ENCODE measurements at regions not wholly inside any gene's neighbourhood (a gene's known extent, or its start where the extent isn't known, plus 50 kb on each side); places are given as distances from the start of the nearest gene placed in this dataset.

GRCh38 chr14:38561657-38562056 lies 305.8 kb upstream of the CLEC14A start:
- Histone ChIP-seq H3K4me3 (ENCODE audit: extremely low read depth in 1 of 4, insufficient read depth in 2 of 4, low read depth in 3 of 4, low read length in 4 of 4) (no peak overlapping the region), H2BK120ac (replicated peaks; ENCODE audit: low read depth, low read length) (no peak overlapping the region), H2BK20ac (ENCODE audit: low read length) (no peak overlapping the region), H3K4ac (replicated peaks; ENCODE audit: insufficient read length, low read depth, low read length) (no peak overlapping the region), H3K27ac (ENCODE audit: low read depth, low read length) (no peak overlapping the region; the same call in 1 of the 2 replicates), H3K9me3 (ENCODE audit: insufficient read depth in 2 of 2, low read depth in 1 of 2, low read length in 1 of 2) (peaks cover 20 to 22% of the 10 kb centered on the region in 2 experiments), H2BK15ac (ENCODE audit: low read length) (no peak overlapping the region), H3K4me2 (ENCODE audit: insufficient read depth in 1 of 2, low read depth in 2 of 2, low read length in 2 of 2) (no peak overlapping the region), H3K36me3 (ENCODE audit: control insufficient read depth in 2 of 4, insufficient read depth in 4 of 4, low read length in 3 of 4) (0 out of 8 replicates have a peak, but pooled peaks cover 0 to 3% (median 0%) of the 10 kb centered on the region in 4 experiments), H3K23me2 (ENCODE audit: low read depth, low read length) (no peaks in the 10 kb centered on the region), H3K14ac (ENCODE audit: insufficient read length) (no peak overlapping the region), H3K27me3 (replicated peaks in 1 of 4; ENCODE audit: control insufficient read depth in 3 of 4, extremely low read depth in 1 of 4, insufficient read depth in 3 of 4, low read length in 3 of 4) (no peaks in the 10 kb centered on the region), H3K9ac (replicated peaks in 1 of 4; ENCODE audit: extremely low read depth in 1 of 4, low read depth in 3 of 4, low read length in 3 of 4) (no peak overlapping the region), H3K56ac (replicated peaks; ENCODE audit: insufficient read length, low read depth, low read length) (no peak overlapping the region), H2BK12ac (ENCODE audit: low read depth, low read length) (no peak overlapping the region), H3K23ac (ENCODE audit: insufficient read length) (no peak overlapping the region), H2AK5ac (ENCODE audit: low read depth, low read length) (no peak overlapping the region), H3K79me2 (ENCODE audit: control insufficient read depth in 1 of 2, insufficient read depth in 2 of 2, low read length in 2 of 2) (no peaks in the 10 kb centered on the region), H3K4me1 (replicated peaks in 1 of 4; ENCODE audit: control insufficient read depth in 3 of 4, insufficient read depth in 4 of 4, low read length in 3 of 4) (no peaks in the 10 kb centered on the region), H4K20me1 (replicated peaks in 1 of 2; ENCODE audit: control insufficient read depth in 1 of 2, insufficient read depth in 2 of 2, low read length in 2 of 2) (no peaks in the 10 kb centered on the region), H3K79me1 (ENCODE audit: low read depth, low read length) (no peaks in the 10 kb centered on the region; the same call in 1 of the 2 replicates), H4K91ac (replicated peaks; ENCODE audit: insufficient read length, low read length) (no peak overlapping the region), H3K18ac (ENCODE audit: extremely low read depth, low read length) (no peak overlapping the region), H2AFZ (ENCODE audit: low read length) (no peak overlapping the region), H4K5ac (ENCODE audit: insufficient read length, low read depth, low read length) (no peak overlapping the region), H2BK5ac (ENCODE audit: low read depth, low read length) (no peak overlapping the region), H4K8ac (ENCODE audit: extremely low read depth, insufficient read depth, low read length) (no peak overlapping the region)
- no peak for DNase-seq (ENCODE audit: low read depth in 1 of 2, low spot score in 2 of 2)
- ChIA-PET CTCF (ENCODE audit: partially characterized antibody) (no interaction called here), POLR2A (ENCODE audit: partially characterized antibody) (no interaction called here)
- no peak for FAIRE-seq
- TF ChIP-seq ATF3 (IDR thresholded peaks at IDR 0.05; ENCODE audit: insufficient read depth, low read depth, low read length) = no peak
- TF ChIP-seq CTCF (IDR thresholded peaks at IDR 0.05; ENCODE audit: control extremely low read depth in 1 of 3, insufficient read depth in 1 of 3, low read depth in 1 of 3, low read length in 3 of 3) = peak in 1 of 3 experiments; percentile 2; a peak in 1 of 4 replicates

All from H1 (cell line).